ENCODE measurements at regions not wholly inside any gene's neighbourhood (a gene's known extent, or its start where the extent isn't known, plus 50 kb on each side); places are given as distances from the start of the nearest gene placed in this dataset.

DNA sequence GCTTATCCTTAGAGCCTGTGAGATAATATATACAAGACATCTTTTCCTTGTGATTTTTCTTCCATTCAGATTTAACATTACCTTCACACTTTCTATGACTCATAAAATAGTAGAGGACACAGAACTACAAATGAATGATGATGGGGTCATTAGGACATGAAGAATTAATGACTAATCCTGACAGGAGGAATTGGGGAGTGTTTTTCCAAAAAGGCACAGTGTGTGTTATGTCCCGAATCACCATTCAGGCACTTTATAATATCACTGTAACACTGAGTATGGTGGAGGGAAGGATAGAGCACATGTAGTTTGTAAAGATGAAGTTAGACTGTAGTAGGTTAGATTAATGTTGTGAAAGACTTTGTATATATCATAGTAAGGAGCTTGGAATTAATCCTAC lies 391.3 kb downstream of the JRKL start:
- Mint-ChIP-seq H3K4me3 (no peak overlapping the region), H3K4me1 (ENCODE audit: low read depth) (no peaks in the 10 kb centered on the region), H3K27ac (no peak overlapping the region), H3K27me3 (no peaks in the 10 kb centered on the region), H3K36me3 (ENCODE audit: low read depth) (no peaks in the 10 kb centered on the region), H3K9me3 (no peaks in the 10 kb centered on the region)
- DNase-seq (no peak), ATAC-seq (no peak)
- ChIA-PET POLR2A (no interaction called here), CTCF (no interaction called here)
- intact Hi-C loops (cut with micrococcal nuclease), result no loop called here
- TF ChIP-seq CTCF (IDR thresholded peaks at IDR 0.05), result no peak

GRCh38 chr11:96782632-96783031 lies 392.8 kb downstream of the JRKL start:
- no peak overlapping the region for H3K27ac Mint-ChIP-seq
- ChIA-PET CTCF (no interaction called here), POLR2A (no interaction called here)
- H3K4me1 Mint-ChIP-seq (ENCODE audit: low read depth), result no peaks in the 10 kb centered on the region
- no peak for DNase-seq
- no peak for TF ChIP-seq CTCF (IDR thresholded peaks at IDR 0.05)
- no peaks in the 10 kb centered on the region for H3K36me3 Mint-ChIP-seq (ENCODE audit: low read depth)
- H3K27me3 Mint-ChIP-seq, result no peaks in the 10 kb centered on the region
- no peak overlapping the region for H3K4me3 Mint-ChIP-seq
- no peak for ATAC-seq
- intact Hi-C loops (cut with micrococcal nuclease), result no loop called here
- no peaks in the 10 kb centered on the region for H3K9me3 Mint-ChIP-seq

- POLR2A ChIA-PET, result no interaction called here
- no peak for TF ChIP-seq CTCF (IDR thresholded peaks at IDR 0.05)
- Mint-ChIP-seq H3K27ac (no peak overlapping the region), H3K36me3 (ENCODE audit: low read depth) (no peaks in the 10 kb centered on the region), H3K4me1 (ENCODE audit: low read depth) (no peaks in the 10 kb centered on the region), H3K4me3 (no peak overlapping the region), H3K27me3 (no peaks in the 10 kb centered on the region), H3K9me3 (peaks cover 4% of the 10 kb centered on the region)
- ATAC-seq, result no peak
- intact Hi-C loops (cut with micrococcal nuclease), result no loop called here
- CTCF ChIA-PET, result no interaction called here
- DNase-seq, result no peak
Measured at GRCh38 chr11:96783311-96783710, 393.5 kb downstream of the JRKL start.

GRCh38 chr11:96785073-96785472 lies 395.3 kb downstream of the JRKL start:
- no peak for DNase-seq
- Mint-ChIP-seq H3K4me3 (no peak overlapping the region), H3K36me3 (ENCODE audit: low read depth) (no peaks in the 10 kb centered on the region), H3K27me3 (no peaks in the 10 kb centered on the region), H3K4me1 (ENCODE audit: low read depth) (no peaks in the 10 kb centered on the region), H3K27ac (no peak overlapping the region), H3K9me3 (peaks cover 8% of the 10 kb centered on the region)
- TF ChIP-seq CTCF (IDR thresholded peaks at IDR 0.05), result no peak
- intact Hi-C loops (cut with micrococcal nuclease), result no loop called here
- ATAC-seq, result no peak
- ChIA-PET POLR2A (no interaction called here), CTCF (no interaction called here)

- TF ChIP-seq CTCF (IDR thresholded peaks at IDR 0.05), result no peak
- Mint-ChIP-seq H3K4me3 (no peak overlapping the region), H3K36me3 (ENCODE audit: low read depth) (no peaks in the 10 kb centered on the region), H3K27me3 (no peaks in the 10 kb centered on the region), H3K9me3 (no peaks in the 10 kb centered on the region), H3K4me1 (ENCODE audit: low read depth) (no peaks in the 10 kb centered on the region), H3K27ac (no peak overlapping the region)
- ChIA-PET CTCF (no interaction called here), POLR2A (no interaction called here)
- ATAC-seq (no peak), DNase-seq (no peak)
- intact Hi-C loops (cut with micrococcal nuclease), result no loop called here
Measured at GRCh38 chr11:96794152-96794551, 404.3 kb downstream of the JRKL start.
